Epithelial cell of esophagus (primary cell): ENCODE measurements at regions not wholly inside any gene's neighbourhood (a gene's known extent, or its start where the extent isn't known, plus 50 kb on each side); places are given as distances from the start of the nearest gene placed in this dataset.

Source experiments
- DNase-seq: peaks from one replicate; pipeline ENCODE4 v3.0.0; 2010; ENCODE audit warnings: low read depth
- H3K4me3 ChIP-seq: 2 replicates; pipeline ENCODE4 v1.5.1; 2011; ENCODE audit warnings: mild to moderate bottlenecking, low read length, control low read depth
- CTCF ChIP-seq: IDR thresholded peaks from 2 replicates; pipeline ENCODE4 v1.5.1; 2011; ENCODE audit warnings: low read depth, mild to moderate bottlenecking, low read length, control low read depth, inconsistent platforms; ENCODE audit not compliant: insufficient read depth; ENCODE audit errors: missing control alignments

DNA sequence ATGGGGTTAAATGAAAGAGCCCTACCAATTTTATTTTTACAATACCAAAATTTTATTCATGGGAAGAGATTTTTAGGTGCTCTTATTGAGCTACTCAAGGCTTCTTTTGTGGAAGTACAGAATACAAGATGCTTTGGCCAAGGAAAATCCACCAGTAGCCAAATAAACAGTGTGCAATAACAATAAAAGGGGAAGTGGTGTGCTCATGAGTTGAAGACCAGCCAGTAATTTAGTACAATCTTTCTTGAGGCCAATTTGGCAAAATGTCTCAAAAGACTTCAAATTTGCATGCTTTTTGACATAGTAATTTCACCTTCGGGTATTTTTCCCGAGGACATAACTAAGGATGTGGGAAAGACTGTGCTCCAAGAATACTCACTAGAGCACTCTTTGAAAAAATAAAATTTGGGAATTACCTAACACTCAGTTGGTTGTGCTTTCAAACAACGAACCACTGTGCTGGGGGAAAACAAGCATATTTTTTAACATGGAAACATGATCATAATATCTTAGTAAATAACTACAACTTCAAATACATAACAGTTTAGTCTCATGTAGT lies 294.0 kb downstream of the DIPK2A start:
- H3K4me3 ChIP-seq: no peak overlapping the region
- no peak for TF ChIP-seq CTCF
- DNase-seq: no peak

DNA sequence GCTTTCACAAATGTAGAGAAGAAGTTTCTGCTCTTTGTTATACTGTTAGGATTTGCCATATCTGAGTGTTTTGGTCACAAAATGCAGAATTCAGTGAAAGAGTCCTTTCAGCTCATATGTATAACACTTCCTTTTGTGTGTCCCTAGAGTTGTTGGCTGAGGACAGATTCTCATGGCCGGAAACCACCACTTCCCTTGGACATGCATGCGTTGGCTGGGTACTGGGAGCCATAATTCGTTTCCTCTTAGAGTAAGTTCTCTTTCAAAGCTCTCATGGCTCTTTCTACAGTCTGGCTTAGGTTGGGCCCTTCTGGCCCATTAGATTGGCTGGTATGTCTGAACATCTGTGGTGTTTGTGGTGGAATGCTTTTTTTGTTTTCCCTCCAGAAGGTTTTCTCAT lies 298.5 kb downstream of the DIPK2A start:
- no peak for DNase-seq
- no peak overlapping the region for H3K4me3 ChIP-seq
- no peak for TF ChIP-seq CTCF

DNA sequence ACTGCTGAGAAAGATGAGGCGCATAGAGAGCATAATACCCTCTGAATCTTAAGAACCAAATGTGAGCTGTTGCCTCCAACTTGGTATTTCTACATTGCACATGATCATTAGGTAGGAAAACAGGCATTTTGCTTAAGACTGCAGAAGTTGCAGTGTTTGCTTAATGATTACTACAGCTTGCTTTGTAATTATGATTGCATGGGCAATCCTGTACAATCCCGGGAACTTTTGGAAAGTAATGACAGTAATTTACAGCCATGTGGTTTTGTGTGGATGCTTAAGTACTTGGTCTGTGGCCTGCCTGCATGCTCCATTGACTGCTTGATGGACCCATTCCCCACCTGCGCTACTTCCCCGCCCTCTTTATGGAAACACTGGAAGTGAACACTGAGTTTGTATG lies 301.1 kb downstream of the DIPK2A start:
- H3K4me3 ChIP-seq: no peak overlapping the region
- TF ChIP-seq CTCF: no peak
- no peak for DNase-seq

DNA sequence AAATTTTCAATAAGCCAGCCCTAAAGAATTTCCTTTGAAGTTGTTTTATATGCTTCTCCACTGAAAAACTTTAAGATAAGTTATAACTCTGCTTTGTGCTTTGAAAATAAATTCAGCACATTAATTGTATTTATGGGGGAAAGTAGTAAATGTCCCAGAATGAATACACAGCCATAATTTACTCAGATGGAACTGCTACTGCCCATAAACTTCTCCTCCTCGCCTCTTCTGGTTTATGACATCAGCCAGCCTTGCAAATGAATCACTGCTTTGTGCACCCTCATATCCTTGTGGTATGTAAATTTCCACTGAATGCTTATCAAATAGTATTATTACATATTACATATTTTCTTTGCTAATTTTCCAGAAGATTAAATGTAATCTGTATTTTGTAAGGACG lies 302.0 kb downstream of the DIPK2A start:
- TF ChIP-seq CTCF: no peak
- DNase-seq: peak; percentile 23
- no peak overlapping the region for H3K4me3 ChIP-seq

DNA sequence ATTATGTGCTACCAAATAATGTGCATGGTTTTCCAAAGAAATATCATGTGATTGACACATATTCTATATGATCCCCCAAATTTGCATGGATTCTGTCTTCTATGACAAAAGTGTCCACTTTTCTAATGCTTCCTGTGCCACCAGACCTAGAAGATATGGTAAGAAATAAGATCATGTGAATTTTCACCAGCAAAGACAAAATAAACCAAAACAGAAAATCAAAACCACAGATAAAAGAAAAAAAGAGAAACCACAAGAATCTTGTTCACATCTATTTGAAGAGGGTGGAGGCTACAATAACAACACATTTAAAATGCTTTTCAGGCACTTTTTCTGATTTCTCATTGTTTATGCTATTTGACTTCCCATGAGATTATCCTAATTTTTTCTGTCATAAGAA lies 303.4 kb downstream of the DIPK2A start:
- DNase-seq: no peak
- TF ChIP-seq CTCF: no peak
- no peak overlapping the region for H3K4me3 ChIP-seq

DNA sequence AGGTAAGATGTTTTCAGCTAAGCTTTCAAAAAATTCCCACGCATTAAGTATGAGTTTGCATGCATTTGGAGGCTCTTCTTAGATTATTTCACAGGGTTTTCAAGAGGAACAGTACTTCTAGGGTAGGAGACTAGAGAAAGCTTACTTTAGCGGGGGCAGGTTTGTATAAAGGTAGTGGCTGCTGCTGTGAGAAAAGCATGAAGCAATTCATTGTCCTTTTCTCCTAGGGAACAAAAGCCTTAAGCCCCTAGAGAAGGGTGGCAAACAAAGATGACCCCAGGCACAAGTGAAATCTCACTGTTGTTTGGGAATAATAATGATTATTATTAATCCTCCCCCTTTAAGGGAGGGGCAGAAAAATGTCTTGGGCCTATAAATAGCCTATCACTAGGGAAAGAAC lies 310.7 kb downstream of the DIPK2A start:
- H3K4me3 ChIP-seq: no peak overlapping the region
- no peak for TF ChIP-seq CTCF
- no peak for DNase-seq

DNA sequence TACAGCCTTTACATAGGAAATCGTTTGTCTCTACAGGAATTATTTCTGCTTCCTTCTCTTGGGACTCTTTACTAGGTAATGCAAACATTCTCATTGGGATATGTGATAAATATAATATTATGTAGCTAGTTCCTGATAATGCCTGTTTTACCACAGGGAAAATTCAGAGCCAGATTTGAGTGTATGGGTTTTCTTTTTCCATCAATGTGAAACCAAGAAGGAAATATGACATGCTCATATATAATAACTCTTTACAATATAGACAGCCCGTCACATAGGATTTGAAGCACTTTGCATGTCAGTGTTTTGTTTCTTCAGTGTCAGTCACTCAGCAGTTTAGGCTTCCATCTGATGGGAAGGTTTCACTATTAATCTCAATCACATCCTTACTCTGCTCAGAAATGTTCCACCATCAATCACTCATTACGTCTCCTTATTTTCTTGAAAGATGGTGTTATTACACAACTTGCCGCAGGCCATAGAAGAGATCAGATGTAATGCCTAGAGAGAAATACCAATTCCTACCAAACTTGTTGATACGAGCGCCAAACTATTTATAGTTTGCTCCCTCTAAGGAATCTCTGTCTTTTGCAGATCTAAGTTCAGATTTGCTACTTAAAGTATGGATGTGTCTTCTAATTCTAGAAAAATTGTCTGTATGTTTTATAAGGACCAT lies 314.8 kb downstream of the DIPK2A start:
- TF ChIP-seq CTCF: no peak
- H3K4me3 ChIP-seq: no peak overlapping the region
- peak; percentile 27 for DNase-seq
